Panc1 (cell line): ENCODE measurements at regions not wholly inside any gene's neighbourhood (a gene's known extent, or its start where the extent isn't known, plus 50 kb on each side); places are given as distances from the start of the nearest gene placed in this dataset.

ENCODE experiments used
- ATAC-seq: fragments of 200-7000 bp; cut with Tn5 transposase; 2 replicates; pipeline ENCODE4 v1.9.1; 2020; ENCODE audit warnings: mild to moderate bottlenecking, moderate library complexity
- BruUV-seq: library from RNA; stranded (reverse); fragments of 400-500 nt; replicated peaks from 2 replicates; lab custom pipeline; 2021; lab: Mats Ljungman, UMichigan
- CTCF ChIA-PET: fragments of 300-600 bp; sonication (Branson Sonifier 250); formaldehyde crosslinking; loops from one replicate; lab custom pipeline; 2022; ENCODE audit warnings: antibody characterized with exemption; lab: Charles Lee
- POLR2A ChIA-PET: fragments of 300-600 bp; sonication (Branson Sonifier 250); formaldehyde crosslinking; loops from one replicate; lab custom pipeline; 2022; ENCODE audit warnings: antibody characterized with exemption; lab: Charles Lee
- DNase-seq: peaks from one replicate; pipeline ENCODE4 v3.0.0-alpha.2; 2010; ENCODE audit warnings: low read depth, low spot score
- H3K27ac ChIP-seq: 2 replicates; pipeline ENCODE4 v1.5.1; 2011; ENCODE audit warnings: mild to moderate bottlenecking, low read length, inconsistent platforms
- H3K27me3 ChIP-seq: fragments of 200-500 bp; sonication (Bioruptor generic); 2 replicates; pipeline ENCODE4 v1.6.0; 2014; ENCODE audit warnings: low read length, inconsistent platforms; ENCODE audit not compliant: control insufficient read depth, insufficient read depth
- H3K36me3 ChIP-seq: fragments of 200-500 bp; sonication (Bioruptor generic); 2 replicates; pipeline ENCODE4 v1.5.1; 2014; ENCODE audit warnings: inconsistent platforms, mild to moderate bottlenecking, low read length, moderate library complexity; ENCODE audit not compliant: control insufficient read depth, insufficient read depth
- H3K4me1 ChIP-seq: 2 replicates; pipeline ENCODE4 v1.5.1; 2011; ENCODE audit warnings: inconsistent platforms, mild to moderate bottlenecking, low read length, moderate library complexity; ENCODE audit not compliant: control insufficient read depth, insufficient read depth
- H3K4me3 ChIP-seq, 2 experiments: 2 replicates each; pipeline ENCODE4 v1.5.1; 2011 to 2012; ENCODE audit warnings: low read depth in 2 of 2, low read length in 2 of 2, mild to moderate bottlenecking in 2 of 2, inconsistent platforms in 1 of 2, moderate library complexity in 1 of 2
- H3K9me3 ChIP-seq: fragments of 200-500 bp; sonication (Bioruptor generic); 2 replicates; pipeline ENCODE4 v1.5.1; 2014; ENCODE audit warnings: low read depth, mild to moderate bottlenecking, inconsistent platforms, low read length, moderate library complexity; ENCODE audit not compliant: control insufficient read depth, insufficient read depth
- POLR2AphosphoS5 ChIP-seq: IDR thresholded peaks from 2 replicates; pipeline ENCODE4 v1.6.1; 2012; ENCODE audit warnings: mild to moderate bottlenecking, low read depth, low read length, moderate library complexity
- SIN3A ChIP-seq: IDR thresholded peaks from 2 replicates; pipeline ENCODE4 v1.6.1; 2012; ENCODE audit warnings: low read depth, mild to moderate bottlenecking, low read length, moderate library complexity, borderline replicate concordance; ENCODE audit not compliant: insufficient read depth
- TCF7L2 ChIP-seq: IDR thresholded peaks from 2 replicates; pipeline ENCODE4 v1.6.1; 2011; ENCODE audit warnings: mild to moderate bottlenecking, low read depth, low read length, inconsistent platforms
- in situ Hi-C: cut with HindIII; loops from 2 replicates; pipeline ENCODE4 v1.10.0; 2016; ENCODE audit warnings: low sequenced_read_pairs, low pct_unique_long_range_greater_than_20kb
- intact Hi-C: fragments of 100-400 bp; cut with micrococcal nuclease; formaldehyde crosslinking; loops from one replicate; pipeline ENCODE4 v1.10.0; 2022; ENCODE audit not compliant: unreplicated experiment
- TF ChIP-seq, protein P1 (sequence below): fragments of 450-650 bp; IDR thresholded peaks from 2 replicates; pipeline ENCODE4 v1.5.1; 2017; ENCODE audit warnings: mild to moderate bottlenecking
- TF ChIP-seq, protein P2 (sequence below), 2 experiments: IDR thresholded peaks; 2 replicates each; pipeline ENCODE4 v1.6.1; 2011 to 2012; ENCODE audit warnings: low read depth in 2 of 2, control low read depth in 1 of 2, low read length in 1 of 2, mild to moderate bottlenecking in 1 of 2, moderate library complexity in 1 of 2; ENCODE audit not compliant: insufficient read depth in 1 of 2

DNA sequence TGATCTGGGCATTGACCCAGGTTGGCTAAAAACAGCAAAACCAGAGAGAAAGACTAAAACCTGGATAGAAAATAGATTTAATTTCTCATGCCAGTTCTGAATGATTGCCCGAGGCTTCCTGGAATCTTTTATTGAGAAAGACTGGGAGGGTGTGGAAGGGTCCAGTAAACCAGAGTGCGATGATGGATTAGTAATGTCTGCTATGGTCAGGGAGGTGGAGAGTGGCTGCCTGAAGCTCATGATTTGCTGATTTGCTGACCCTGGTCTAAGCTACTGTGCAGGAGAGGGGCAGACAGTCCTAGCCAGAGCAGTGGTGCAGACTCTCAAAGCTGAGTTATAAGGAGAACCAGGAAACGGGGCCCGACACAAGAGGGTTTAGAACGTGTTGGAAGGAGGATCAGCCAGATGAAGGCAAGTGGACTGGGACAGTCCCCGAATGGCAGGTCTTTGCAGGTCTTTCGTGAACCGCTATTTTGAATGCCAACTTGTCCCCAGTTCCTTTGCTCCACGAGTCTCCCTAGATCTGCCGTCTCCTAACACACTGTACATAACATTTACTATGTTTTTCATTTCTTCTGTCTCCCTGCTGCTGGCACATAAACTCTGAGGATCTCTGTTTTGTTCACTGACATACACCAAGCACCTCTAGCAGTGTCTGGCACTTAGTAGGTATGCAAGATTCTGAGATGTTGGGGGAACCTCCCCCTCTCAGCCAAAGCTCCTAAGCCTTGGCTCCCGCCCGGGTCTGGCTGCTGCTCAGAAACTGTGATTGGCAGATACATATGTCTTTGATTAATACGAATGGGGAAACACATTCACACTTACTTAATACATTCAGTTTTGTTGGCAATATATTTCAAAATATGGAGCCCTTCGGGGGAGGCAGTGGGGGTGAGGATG, 237.3 kb upstream of the TNRC6C start:
- BruUV-seq: no TSS peak
- H3K27ac ChIP-seq: no peak overlapping the region

DNA sequence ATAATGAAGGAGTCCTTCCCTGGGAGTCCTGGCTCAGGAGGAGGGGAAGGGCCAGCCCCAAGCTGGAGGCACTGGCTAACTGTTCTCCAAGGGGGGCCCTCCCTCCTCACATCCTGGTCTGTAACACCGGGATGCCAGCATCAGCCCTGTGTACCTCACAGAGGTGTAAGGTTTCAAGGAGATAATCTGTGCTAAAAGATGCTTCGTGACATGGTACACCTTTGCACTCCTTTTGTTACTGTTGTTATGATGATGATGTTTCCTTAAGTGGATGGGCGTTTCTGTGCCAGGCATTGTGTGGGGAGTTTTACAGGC, 236.7 kb upstream of the TNRC6C start:
- no TSS peak for BruUV-seq
- Histone ChIP-seq H3K27me3 (no peaks in the 10 kb centered on the region), H3K4me3 (no peak overlapping the region), H3K4me1 (no peaks in the 10 kb centered on the region), H3K36me3 (no peaks in the 10 kb centered on the region), H3K27ac (no peak overlapping the region), H3K9me3 (no peaks in the 10 kb centered on the region)
- TF ChIP-seq, protein P1, sequence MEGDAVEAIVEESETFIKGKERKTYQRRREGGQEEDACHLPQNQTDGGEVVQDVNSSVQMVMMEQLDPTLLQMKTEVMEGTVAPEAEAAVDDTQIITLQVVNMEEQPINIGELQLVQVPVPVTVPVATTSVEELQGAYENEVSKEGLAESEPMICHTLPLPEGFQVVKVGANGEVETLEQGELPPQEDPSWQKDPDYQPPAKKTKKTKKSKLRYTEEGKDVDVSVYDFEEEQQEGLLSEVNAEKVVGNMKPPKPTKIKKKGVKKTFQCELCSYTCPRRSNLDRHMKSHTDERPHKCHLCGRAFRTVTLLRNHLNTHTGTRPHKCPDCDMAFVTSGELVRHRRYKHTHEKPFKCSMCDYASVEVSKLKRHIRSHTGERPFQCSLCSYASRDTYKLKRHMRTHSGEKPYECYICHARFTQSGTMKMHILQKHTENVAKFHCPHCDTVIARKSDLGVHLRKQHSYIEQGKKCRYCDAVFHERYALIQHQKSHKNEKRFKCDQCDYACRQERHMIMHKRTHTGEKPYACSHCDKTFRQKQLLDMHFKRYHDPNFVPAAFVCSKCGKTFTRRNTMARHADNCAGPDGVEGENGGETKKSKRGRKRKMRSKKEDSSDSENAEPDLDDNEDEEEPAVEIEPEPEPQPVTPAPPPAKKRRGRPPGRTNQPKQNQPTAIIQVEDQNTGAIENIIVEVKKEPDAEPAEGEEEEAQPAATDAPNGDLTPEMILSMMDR: no peak
- no peak for TF ChIP-seq SIN3A
- TF ChIP-seq, protein P2, sequence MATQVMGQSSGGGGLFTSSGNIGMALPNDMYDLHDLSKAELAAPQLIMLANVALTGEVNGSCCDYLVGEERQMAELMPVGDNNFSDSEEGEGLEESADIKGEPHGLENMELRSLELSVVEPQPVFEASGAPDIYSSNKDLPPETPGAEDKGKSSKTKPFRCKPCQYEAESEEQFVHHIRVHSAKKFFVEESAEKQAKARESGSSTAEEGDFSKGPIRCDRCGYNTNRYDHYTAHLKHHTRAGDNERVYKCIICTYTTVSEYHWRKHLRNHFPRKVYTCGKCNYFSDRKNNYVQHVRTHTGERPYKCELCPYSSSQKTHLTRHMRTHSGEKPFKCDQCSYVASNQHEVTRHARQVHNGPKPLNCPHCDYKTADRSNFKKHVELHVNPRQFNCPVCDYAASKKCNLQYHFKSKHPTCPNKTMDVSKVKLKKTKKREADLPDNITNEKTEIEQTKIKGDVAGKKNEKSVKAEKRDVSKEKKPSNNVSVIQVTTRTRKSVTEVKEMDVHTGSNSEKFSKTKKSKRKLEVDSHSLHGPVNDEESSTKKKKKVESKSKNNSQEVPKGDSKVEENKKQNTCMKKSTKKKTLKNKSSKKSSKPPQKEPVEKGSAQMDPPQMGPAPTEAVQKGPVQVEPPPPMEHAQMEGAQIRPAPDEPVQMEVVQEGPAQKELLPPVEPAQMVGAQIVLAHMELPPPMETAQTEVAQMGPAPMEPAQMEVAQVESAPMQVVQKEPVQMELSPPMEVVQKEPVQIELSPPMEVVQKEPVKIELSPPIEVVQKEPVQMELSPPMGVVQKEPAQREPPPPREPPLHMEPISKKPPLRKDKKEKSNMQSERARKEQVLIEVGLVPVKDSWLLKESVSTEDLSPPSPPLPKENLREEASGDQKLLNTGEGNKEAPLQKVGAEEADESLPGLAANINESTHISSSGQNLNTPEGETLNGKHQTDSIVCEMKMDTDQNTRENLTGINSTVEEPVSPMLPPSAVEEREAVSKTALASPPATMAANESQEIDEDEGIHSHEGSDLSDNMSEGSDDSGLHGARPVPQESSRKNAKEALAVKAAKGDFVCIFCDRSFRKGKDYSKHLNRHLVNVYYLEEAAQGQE (IDR thresholded peaks at IDR 0.05; ENCODE audit: insufficient read depth in 1 of 2, low read depth in 2 of 2, low read length in 1 of 2): no peak
- no peak for TF ChIP-seq POLR2AphosphoS5
- TF ChIP-seq TCF7L2: no peak
- ATAC-seq: no peak
- intact Hi-C loops (no loop called here), in situ Hi-C loops (no loop called here)
- CTCF ChIA-PET: no interaction called here
- POLR2A ChIA-PET: no interaction called here
- no peak for DNase-seq

More for the DNA sequence above, 237.3 kb upstream of the TNRC6C start:
- no peaks in the 10 kb centered on the region for H3K4me1 ChIP-seq
- no peak for ATAC-seq
- no peak for DNase-seq
- no peaks in the 10 kb centered on the region for H3K9me3 ChIP-seq
- intact Hi-C loops (no loop called here), in situ Hi-C loops (no loop called here)
- ChIA-PET POLR2A (no interaction called here), CTCF (no interaction called here)
- no peaks in the 10 kb centered on the region for H3K36me3 ChIP-seq
- TF ChIP-seq POLR2AphosphoS5 (no peak), TCF7L2 (no peak), SIN3A (no peak)
- TF ChIP-seq, protein P1: no peak
- TF ChIP-seq, protein P2 (IDR thresholded peaks at IDR 0.05; ENCODE audit: insufficient read depth in 1 of 2, low read depth in 2 of 2, low read length in 1 of 2): no peak
- no peak overlapping the region for H3K4me3 ChIP-seq
- H3K27me3 ChIP-seq: 0 out of 2 replicates have a peak, but pooled peaks cover 1% of the 10 kb centered on the region
